B cell (primary cell): ENCODE measurements at regions not wholly inside any gene's neighbourhood (a gene's known extent, or its start where the extent isn't known, plus 50 kb on each side); places are given as distances from the start of the nearest gene placed in this dataset.

ENCODE experiments used
- EZH2 ChIP-seq: IDR thresholded peaks from 2 replicates; pipeline ENCODE4 v1.6.1; 2012; ENCODE audit warnings: borderline replicate concordance, low read depth, mild to moderate bottlenecking, moderate library complexity, low read length; ENCODE audit not compliant: insufficient read depth, poor library complexity, severe bottlenecking
- TF ChIP-seq, protein P1 (sequence below): fragments of 200-600 bp; IDR thresholded peaks from one replicate; pipeline ENCODE4 v1.8.0; 2022; ENCODE audit warnings: antibody characterized with exemption, mild to moderate bottlenecking

DNA sequence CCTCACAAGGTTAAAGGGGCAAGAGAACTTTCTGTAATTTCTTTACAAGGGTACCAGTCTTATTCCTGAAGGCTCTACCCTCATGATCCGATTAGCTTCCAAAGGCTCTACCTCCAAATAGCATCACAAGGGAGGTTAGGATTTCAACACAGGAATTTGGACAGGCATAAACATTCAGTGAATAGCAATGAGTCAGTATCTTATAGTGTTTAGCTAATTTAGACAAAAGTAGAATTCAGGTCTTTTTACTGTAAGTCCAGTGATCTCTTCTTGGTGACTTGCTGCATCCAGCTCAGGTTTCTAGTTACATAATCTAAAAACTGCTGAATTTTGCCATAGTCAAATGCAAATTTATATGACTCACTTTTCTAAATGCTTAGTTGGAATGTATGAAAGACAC, 1995.6 kb upstream of the RAG2 start:
- no peak for TF ChIP-seq EZH2
- TF ChIP-seq, protein P1, sequence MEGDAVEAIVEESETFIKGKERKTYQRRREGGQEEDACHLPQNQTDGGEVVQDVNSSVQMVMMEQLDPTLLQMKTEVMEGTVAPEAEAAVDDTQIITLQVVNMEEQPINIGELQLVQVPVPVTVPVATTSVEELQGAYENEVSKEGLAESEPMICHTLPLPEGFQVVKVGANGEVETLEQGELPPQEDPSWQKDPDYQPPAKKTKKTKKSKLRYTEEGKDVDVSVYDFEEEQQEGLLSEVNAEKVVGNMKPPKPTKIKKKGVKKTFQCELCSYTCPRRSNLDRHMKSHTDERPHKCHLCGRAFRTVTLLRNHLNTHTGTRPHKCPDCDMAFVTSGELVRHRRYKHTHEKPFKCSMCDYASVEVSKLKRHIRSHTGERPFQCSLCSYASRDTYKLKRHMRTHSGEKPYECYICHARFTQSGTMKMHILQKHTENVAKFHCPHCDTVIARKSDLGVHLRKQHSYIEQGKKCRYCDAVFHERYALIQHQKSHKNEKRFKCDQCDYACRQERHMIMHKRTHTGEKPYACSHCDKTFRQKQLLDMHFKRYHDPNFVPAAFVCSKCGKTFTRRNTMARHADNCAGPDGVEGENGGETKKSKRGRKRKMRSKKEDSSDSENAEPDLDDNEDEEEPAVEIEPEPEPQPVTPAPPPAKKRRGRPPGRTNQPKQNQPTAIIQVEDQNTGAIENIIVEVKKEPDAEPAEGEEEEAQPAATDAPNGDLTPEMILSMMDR: no peak
